GM12878 (cell line): ENCODE measurements at regions not wholly inside any gene's neighbourhood (a gene's known extent, or its start where the extent isn't known, plus 50 kb on each side); places are given as distances from the start of the nearest gene placed in this dataset.

Experiments used
- ATAC-seq: fragments of 200-7000 bp; cut with Tn5 transposase; 3 replicates; pipeline ENCODE4 v1.9.1; 2020; ENCODE audit warnings: mild to moderate bottlenecking, moderate library complexity
- BruUV-seq: library from RNA; stranded (reverse); fragments of 400-500 nt; replicated peaks from 2 replicates; lab custom pipeline; 2021; lab: Mats Ljungman, UMichigan
- CTCF ChIA-PET: fragments of 300-600 bp; sonication (Branson Sonifier 250); formaldehyde crosslinking; extraction: SDS; loops from one replicate; lab custom pipeline; 2021; ENCODE audit warnings: inconsistent platforms; lab: Yijun Ruan, JAX
- POLR2A ChIA-PET: fragments of 350-600 bp; formaldehyde crosslinking; extraction: SDS; loops from one replicate; lab custom pipeline; 2021; ENCODE audit warnings: inconsistent platforms; lab: Charles Lee
- RAD21 ChIA-PET: fragments of 300-600 bp; sonication (Branson Sonifier 250); formaldehyde crosslinking; loops from one replicate; lab custom pipeline; 2023; ENCODE audit warnings: antibody characterized with exemption; ENCODE audit not compliant: unreplicated experiment; lab: Charles Lee
- SMC1A ChIA-PET: fragments of 300-600 bp; sonication (Branson Sonifier 250); formaldehyde crosslinking; loops from one replicate; lab custom pipeline; 2023; ENCODE audit not compliant: unreplicated experiment, uncharacterized antibody; lab: Charles Lee
- DNase-seq: peaks from one replicate; pipeline ENCODE4 v3.0.0-alpha.2; 2011; ENCODE audit warnings: low read depth, low spot score
- FAIRE-seq: peaks from 3 replicates; lab custom pipeline; 2011; peaks lifted over from hg19 to GRCh38; lab: Jason Lieb, UNC
- H2AFZ ChIP-seq: 2 replicates; pipeline ENCODE4 v1.6.0; 2011; ENCODE audit warnings: low read depth, low read length, control low read depth; ENCODE audit not compliant: control insufficient read depth
- H3K27ac ChIP-seq: 2 replicates; pipeline ENCODE4 v1.5.1; 2011; ENCODE audit warnings: control low read depth; ENCODE audit not compliant: control insufficient read depth, insufficient read depth
- H3K27me3 ChIP-seq, 2 experiments: replicated peaks in 1 of 2; 2 replicates each; pipeline versions ENCODE4 v1.6.0 to v1.6.1; 2011; ENCODE audit warnings: low read length in 1 of 2; ENCODE audit not compliant: control insufficient read depth in 2 of 2, insufficient read depth in 2 of 2
- H3K36me3 ChIP-seq, 2 experiments: 2 replicates each; pipeline ENCODE4 v1.5.1; 2011; ENCODE audit warnings: low read length in 1 of 2; ENCODE audit not compliant: control insufficient read depth in 2 of 2, insufficient read depth in 2 of 2
- H3K4me1 ChIP-seq: 2 replicates; pipeline ENCODE4 v1.6.1; 2011; ENCODE audit warnings: mild to moderate bottlenecking, low read length, moderate library complexity, mixed read lengths; ENCODE audit not compliant: control insufficient read depth, insufficient read depth
- H3K4me2 ChIP-seq: 2 replicates; pipeline ENCODE4 v1.6.0; 2011; ENCODE audit warnings: control low read depth; ENCODE audit not compliant: control insufficient read depth, insufficient read depth
- H3K4me3 ChIP-seq: fragments of 200-600 bp; sonication (generic); 2 replicates; pipeline ENCODE4 v1.5.1; 2016
- H3K79me2 ChIP-seq: 2 replicates; pipeline ENCODE4 v1.6.0; 2011; ENCODE audit warnings: low read length; ENCODE audit not compliant: control insufficient read depth, insufficient read depth
- H3K9ac ChIP-seq: 2 replicates; pipeline ENCODE4 v1.8.0; 2011; ENCODE audit warnings: low read length, control low read depth, mixed read lengths; ENCODE audit not compliant: control insufficient read depth, insufficient read depth
- H3K9me3 ChIP-seq: replicated peaks from 3 replicates; pipeline ENCODE4 v1.5.1; 2011; ENCODE audit warnings: mild to moderate bottlenecking, low read length; ENCODE audit not compliant: control insufficient read depth, insufficient read depth
- H4K20me1 ChIP-seq: 2 replicates; pipeline ENCODE4 v1.6.0; 2011; ENCODE audit not compliant: control insufficient read depth, insufficient read depth
- EZH2 ChIP-seq: IDR thresholded peaks from 2 replicates; pipeline ENCODE4 v1.6.1; 2012; ENCODE audit warnings: low read depth, mild to moderate bottlenecking, control low read depth, inconsistent platforms, low read length, borderline replicate concordance; ENCODE audit not compliant: control insufficient read depth
- IKZF1 ChIP-seq: fragments of 450-650 bp; conservative IDR thresholded peaks from 2 replicates; pipeline ENCODE4 v1.6.1; 2017; ENCODE audit warnings: antibody characterized with exemption, mild to moderate bottlenecking
- MYC ChIP-seq: IDR thresholded peaks from 2 replicates; pipeline ENCODE4 v1.6.1; 2011; ENCODE audit warnings: mild to moderate bottlenecking, low read length, moderate library complexity, inconsistent platforms; ENCODE audit not compliant: insufficient read depth, insufficient replicate concordance, insufficient read length, severe bottlenecking
- POLR2AphosphoS2 ChIP-seq: IDR thresholded peaks from 2 replicates; pipeline ENCODE4 v1.6.1; 2011; ENCODE audit warnings: low read depth, mild to moderate bottlenecking, low read length, improper control_type of control experiment, moderate library complexity
- RFX5 ChIP-seq: IDR thresholded peaks from 2 replicates; pipeline ENCODE4 v1.6.1; 2011; ENCODE audit warnings: low read depth, low read length, improper control_type of control experiment
- SIX5 ChIP-seq: IDR thresholded peaks from 2 replicates; pipeline ENCODE4 v1.6.1; 2011; ENCODE audit warnings: mild to moderate bottlenecking, low read depth, low read length, moderate library complexity; ENCODE audit not compliant: severe bottlenecking
- SMC3 ChIP-seq: IDR thresholded peaks from 2 replicates; pipeline ENCODE4 v1.6.1; 2011; ENCODE audit warnings: low read length, improper control_type of control experiment, borderline replicate concordance
- ZNF24 ChIP-seq: fragments of 450-650 bp; IDR thresholded peaks from 2 replicates; pipeline ENCODE4 v1.6.1; 2017; ENCODE audit warnings: antibody characterized with exemption, mild to moderate bottlenecking
- WGBS: methylation state at CpG from one replicate; pipeline ENCODE4 v1.1.6; 2016; ENCODE audit warnings: low lambda C conversion rate; ENCODE audit not compliant: insufficient replicate concordance, insufficient coverage; ENCODE audit errors: missing lambda C conversion rate; 5-methylcytosine and 5-hydroxymethylcytosine counted together
- in situ Hi-C: fragments of 300-500 bp; cut with MboI; formaldehyde crosslinking; loops from 9 replicates; pipeline ENCODE4 v1.14.3; 2018; ENCODE audit warnings: mixed read lengths
- intact Hi-C: fragments of 100-400 bp; cut with micrococcal nuclease; formaldehyde crosslinking; loops from one replicate; pipeline ENCODE4 v1.14.2; 2022; ENCODE audit not compliant: unreplicated experiment
- TF ChIP-seq, protein P1 (sequence below): IDR thresholded peaks from 2 replicates; pipeline ENCODE4 v1.6.1; 2011; ENCODE audit warnings: borderline replicate concordance, low read depth, mild to moderate bottlenecking, moderate library complexity, mixed read lengths, low read length; ENCODE audit not compliant: insufficient read depth; ENCODE audit errors: extremely low read length

DNA sequence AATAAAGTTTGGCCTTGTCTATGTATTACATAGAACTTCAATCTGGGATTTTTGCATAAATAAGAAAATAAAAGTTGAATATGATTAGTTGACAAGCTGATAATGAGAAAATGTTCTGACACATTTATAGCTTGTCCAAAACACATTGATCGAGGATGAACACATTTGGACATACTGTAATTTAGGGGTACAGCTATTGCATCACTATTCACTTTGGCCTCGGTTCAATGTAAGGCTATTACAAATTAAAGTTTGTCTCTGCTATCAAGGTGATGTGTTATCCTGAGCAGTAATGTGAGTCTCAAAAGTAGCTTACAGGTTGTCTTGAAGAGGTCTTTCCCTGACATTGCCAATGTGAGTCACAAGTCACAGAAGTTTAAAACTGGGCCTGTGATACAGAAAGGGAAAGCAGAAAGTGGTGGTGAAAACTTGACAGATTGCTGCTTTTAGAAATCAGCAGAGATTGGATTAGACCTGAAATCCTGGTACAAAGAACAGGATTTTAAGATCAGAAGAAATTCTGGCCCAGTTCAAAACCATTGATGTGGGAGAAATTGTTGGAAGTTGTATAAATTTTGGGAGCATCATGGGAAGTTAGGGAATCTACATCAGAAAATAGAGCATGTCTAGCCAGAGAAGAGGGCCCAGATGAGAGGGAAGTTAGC, 674.1 kb downstream of the NYAP2 start:
- CTCF ChIA-PET: no interaction called here
- Histone ChIP-seq H2AFZ (no peak overlapping the region), H3K9me3 (no peaks in the 10 kb centered on the region), H3K9ac (no peak overlapping the region), H3K36me3 (no peaks in the 10 kb centered on the region), H4K20me1 (no peaks in the 10 kb centered on the region), H3K4me3 (no peak overlapping the region), H3K27ac (no peak overlapping the region), H3K4me1 (no peaks in the 10 kb centered on the region), H3K27me3 (no peaks in the 10 kb centered on the region), H3K79me2 (no peaks in the 10 kb centered on the region), H3K4me2 (no peak overlapping the region)
- TF ChIP-seq SIX5: no peak
- TF ChIP-seq, protein P1, sequence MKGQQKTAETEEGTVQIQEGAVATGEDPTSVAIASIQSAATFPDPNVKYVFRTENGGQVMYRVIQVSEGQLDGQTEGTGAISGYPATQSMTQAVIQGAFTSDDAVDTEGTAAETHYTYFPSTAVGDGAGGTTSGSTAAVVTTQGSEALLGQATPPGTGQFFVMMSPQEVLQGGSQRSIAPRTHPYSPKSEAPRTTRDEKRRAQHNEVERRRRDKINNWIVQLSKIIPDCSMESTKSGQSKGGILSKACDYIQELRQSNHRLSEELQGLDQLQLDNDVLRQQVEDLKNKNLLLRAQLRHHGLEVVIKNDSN: no peak
- in situ Hi-C loops (no loop called here), intact Hi-C loops (no loop called here)
- DNase-seq (no peak), ATAC-seq (no peak), FAIRE-seq (no peak)
- RAD21 ChIA-PET: no interaction called here
- POLR2A ChIA-PET: no interaction called here
- SMC1A ChIA-PET: no interaction called here
- no TSS peak for BruUV-seq
- WGBS: 18% methylated on average over 2 of the region's 2 CpGs

GRCh38 chr2:226066873-226067272, 667.4 kb downstream of the NYAP2 start:
- in situ Hi-C loops (no loop called here), intact Hi-C loops (no loop called here)
- Histone ChIP-seq H3K4me1 (no peaks in the 10 kb centered on the region), H3K27me3 (no peaks in the 10 kb centered on the region), H3K9me3 (no peaks in the 10 kb centered on the region), H3K36me3 (no peaks in the 10 kb centered on the region), H3K27ac (no peak overlapping the region), H3K4me2 (no peak overlapping the region), H3K4me3 (no peak overlapping the region), H3K9ac (no peak overlapping the region), H2AFZ (no peak overlapping the region), H4K20me1 (no peaks in the 10 kb centered on the region), H3K79me2 (no peaks in the 10 kb centered on the region)
- ChIA-PET POLR2A (no interaction called here), RAD21 (no interaction called here), SMC1A (no interaction called here), CTCF (no interaction called here)
- FAIRE-seq (no peak), DNase-seq (no peak), ATAC-seq (no peak)
- 18% methylated on average over 4 of the region's 4 CpGs for WGBS
- no TSS peak for BruUV-seq
- TF ChIP-seq EZH2 (no peak), SMC3 (no peak), IKZF1 (no peak), POLR2AphosphoS2 (no peak), RFX5 (no peak), ZNF24 (no peak), MYC (no peak)
